Fibroblast of lung (primary cell): ENCODE measurements at regions not wholly inside any gene's neighbourhood (a gene's known extent, or its start where the extent isn't known, plus 50 kb on each side); places are given as distances from the start of the nearest gene placed in this dataset.

Experiments used
- DNase-seq, 2 donors: peaks; one replicate each; pipeline versions ENCODE4 v3.0.0 to v3.0.0-alpha.2; 2010; ENCODE audit warnings: low read depth in 2 of 2
- H2AFZ ChIP-seq: 2 replicates; pipeline ENCODE4 v1.5.1; 2012; ENCODE audit warnings: low read length, control low read depth, inconsistent platforms
- H3K27ac ChIP-seq: 2 replicates; pipeline ENCODE4 v1.5.1; 2011; ENCODE audit warnings: low read length, control low read depth; ENCODE audit not compliant: insufficient read depth
- H3K27me3 ChIP-seq: 2 replicates; pipeline ENCODE4 v1.5.1; 2011; ENCODE audit warnings: mild to moderate bottlenecking, low read length; ENCODE audit not compliant: control insufficient read depth, insufficient read depth
- H3K36me3 ChIP-seq: 2 replicates; pipeline ENCODE4 v1.5.1; 2011; ENCODE audit warnings: low read length; ENCODE audit not compliant: control insufficient read depth, insufficient read depth
- H3K4me1 ChIP-seq: 2 replicates; pipeline ENCODE4 v1.5.1; 2011; ENCODE audit warnings: low read length; ENCODE audit not compliant: control insufficient read depth, insufficient read depth; ENCODE audit errors: extremely low read depth
- H3K4me2 ChIP-seq: 2 replicates; pipeline ENCODE4 v1.5.1; 2011; ENCODE audit warnings: low read length, control low read depth; ENCODE audit not compliant: insufficient read depth; ENCODE audit errors: extremely low read depth
- H3K4me3 ChIP-seq, 4 experiments: fragments of 200-600 bp in 1 of 4; sonication (generic) in 1 of 4; replicated peaks in 1 of 4; 2 replicates each; pipeline ENCODE4 v1.5.1; 2011 to 2016; ENCODE audit warnings: low read length in 4 of 4, low read depth in 3 of 4, mild to moderate bottlenecking in 3 of 4, control low read depth in 2 of 4, inconsistent platforms in 1 of 4, mixed read lengths in 1 of 4; ENCODE audit not compliant: insufficient read depth in 1 of 4; ENCODE audit errors: control extremely low read depth in 1 of 4
- H3K79me2 ChIP-seq: 2 replicates; pipeline ENCODE4 v1.5.1; 2012; ENCODE audit warnings: mild to moderate bottlenecking, low read length, inconsistent platforms; ENCODE audit not compliant: control insufficient read depth, insufficient read depth
- H3K9ac ChIP-seq: 2 replicates; pipeline ENCODE4 v1.5.1; 2011; ENCODE audit warnings: mild to moderate bottlenecking, low read length, control low read depth; ENCODE audit not compliant: insufficient read depth
- H3K9me3 ChIP-seq: 2 replicates; pipeline ENCODE4 v1.5.1; 2012; ENCODE audit warnings: low read depth, low read length; ENCODE audit not compliant: control insufficient read depth, insufficient read depth
- H4K20me1 ChIP-seq: 2 replicates; pipeline ENCODE4 v1.5.1; 2011; ENCODE audit warnings: low read length; ENCODE audit not compliant: control insufficient read depth, insufficient read depth; ENCODE audit errors: extremely low read depth
- EZH2 ChIP-seq: IDR thresholded peaks from 2 replicates; pipeline ENCODE4 v1.5.1; 2012; ENCODE audit warnings: low read length, control low read depth, mild to moderate bottlenecking; ENCODE audit errors: missing control alignments
- TF ChIP-seq, protein P1 (sequence below), 2 donors: IDR thresholded peaks in 1 of 2; conservative IDR thresholded peaks in 1 of 2; 1 replicate in 1 of 2; 2 replicates in 1 of 2; pipeline ENCODE4 v1.5.1; 2011 to 2012; ENCODE audit warnings: low read length in 2 of 2, control low read depth in 1 of 2, inconsistent platforms in 1 of 2, low read depth in 1 of 2, mild to moderate bottlenecking in 1 of 2

DNA sequence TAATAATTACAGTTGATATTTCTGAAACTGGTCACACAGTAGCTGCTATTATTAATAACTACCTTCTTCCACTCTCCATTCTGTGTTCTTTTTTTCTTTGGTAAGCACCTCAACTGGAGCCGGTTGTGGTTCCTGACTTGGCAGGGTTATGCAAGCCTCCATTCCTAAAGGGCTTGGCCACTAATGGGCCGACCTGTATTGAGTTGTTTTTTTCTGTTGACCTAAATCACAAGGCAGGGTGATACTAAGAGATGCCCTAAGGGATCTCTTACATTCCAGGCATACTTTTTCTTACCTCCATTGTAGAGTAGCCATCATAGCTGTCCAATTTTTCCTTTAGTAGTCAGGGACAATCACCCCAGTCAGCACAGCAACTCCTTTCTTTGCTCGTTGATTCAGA lies 1295.8 kb upstream of the ADGRL3 start:
- Histone ChIP-seq H2AFZ (no peak overlapping the region), H3K27me3 (no peaks in the 10 kb centered on the region), H3K9me3 (no peaks in the 10 kb centered on the region), H3K36me3 (no peaks in the 10 kb centered on the region), H3K4me1 (no peaks in the 10 kb centered on the region), H3K27ac (no peak overlapping the region), H4K20me1 (no peaks in the 10 kb centered on the region), H3K79me2 (no peaks in the 10 kb centered on the region), H3K9ac (no peak overlapping the region), H3K4me3 (no peak overlapping the region), H3K4me2 (no peak overlapping the region)
- no peak for DNase-seq
- TF ChIP-seq, protein P1, sequence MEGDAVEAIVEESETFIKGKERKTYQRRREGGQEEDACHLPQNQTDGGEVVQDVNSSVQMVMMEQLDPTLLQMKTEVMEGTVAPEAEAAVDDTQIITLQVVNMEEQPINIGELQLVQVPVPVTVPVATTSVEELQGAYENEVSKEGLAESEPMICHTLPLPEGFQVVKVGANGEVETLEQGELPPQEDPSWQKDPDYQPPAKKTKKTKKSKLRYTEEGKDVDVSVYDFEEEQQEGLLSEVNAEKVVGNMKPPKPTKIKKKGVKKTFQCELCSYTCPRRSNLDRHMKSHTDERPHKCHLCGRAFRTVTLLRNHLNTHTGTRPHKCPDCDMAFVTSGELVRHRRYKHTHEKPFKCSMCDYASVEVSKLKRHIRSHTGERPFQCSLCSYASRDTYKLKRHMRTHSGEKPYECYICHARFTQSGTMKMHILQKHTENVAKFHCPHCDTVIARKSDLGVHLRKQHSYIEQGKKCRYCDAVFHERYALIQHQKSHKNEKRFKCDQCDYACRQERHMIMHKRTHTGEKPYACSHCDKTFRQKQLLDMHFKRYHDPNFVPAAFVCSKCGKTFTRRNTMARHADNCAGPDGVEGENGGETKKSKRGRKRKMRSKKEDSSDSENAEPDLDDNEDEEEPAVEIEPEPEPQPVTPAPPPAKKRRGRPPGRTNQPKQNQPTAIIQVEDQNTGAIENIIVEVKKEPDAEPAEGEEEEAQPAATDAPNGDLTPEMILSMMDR (conservative IDR thresholded peaks at IDR 0.05 in 1 of 2, IDR thresholded peaks at IDR 0.05 in 1 of 2; ENCODE audit: low read depth in 1 of 2, low read length in 2 of 2): no peak
- no peak for TF ChIP-seq EZH2

GRCh38 chr4:59920416-59920815 lies 1279.7 kb upstream of the ADGRL3 start:
- Histone ChIP-seq H3K4me1 (no peaks in the 10 kb centered on the region), H3K27ac (no peak overlapping the region), H3K27me3 (no peaks in the 10 kb centered on the region), H3K79me2 (no peaks in the 10 kb centered on the region), H3K4me3 (no peak overlapping the region), H3K9ac (no peak overlapping the region), H3K9me3 (no peaks in the 10 kb centered on the region), H3K36me3 (no peaks in the 10 kb centered on the region), H2AFZ (no peak overlapping the region), H3K4me2 (no peak overlapping the region), H4K20me1 (no peaks in the 10 kb centered on the region)
- DNase-seq: no peak
- TF ChIP-seq, protein P1 (conservative IDR thresholded peaks at IDR 0.05 in 1 of 2, IDR thresholded peaks at IDR 0.05 in 1 of 2; ENCODE audit: low read depth in 1 of 2, low read length in 2 of 2): no peak
- TF ChIP-seq EZH2: no peak

DNA sequence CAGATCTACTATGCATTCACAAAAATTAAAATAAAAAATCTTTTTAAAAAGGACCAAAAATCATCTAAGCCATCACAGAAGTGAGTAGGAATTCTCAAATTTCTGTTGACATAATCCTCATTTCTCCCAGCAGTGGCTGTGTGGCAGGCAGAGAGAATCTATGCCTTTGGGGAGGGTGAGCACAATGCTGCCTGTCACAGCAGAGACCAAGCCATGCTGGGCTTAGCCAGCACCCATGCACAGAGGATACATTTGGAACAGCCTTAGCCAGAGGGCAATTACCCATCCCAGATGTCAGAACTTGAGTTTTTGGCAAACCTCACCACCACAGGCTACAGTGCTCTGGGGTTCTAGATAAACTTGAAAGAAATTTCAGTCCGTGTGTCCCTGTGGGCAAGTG lies 1274.8 kb upstream of the ADGRL3 start:
- H3K4me2 ChIP-seq: no peak overlapping the region
- no peaks in the 10 kb centered on the region for H3K36me3 ChIP-seq
- H3K9me3 ChIP-seq: no peaks in the 10 kb centered on the region
- no peaks in the 10 kb centered on the region for H3K27me3 ChIP-seq
- no peaks in the 10 kb centered on the region for H3K4me1 ChIP-seq
- TF ChIP-seq, protein P1 (conservative IDR thresholded peaks at IDR 0.05 in 1 of 2, IDR thresholded peaks at IDR 0.05 in 1 of 2; ENCODE audit: low read depth in 1 of 2, low read length in 2 of 2): no peak
- no peak for DNase-seq
- H3K9ac ChIP-seq: no peak overlapping the region
- H3K4me3 ChIP-seq: no peak overlapping the region
- no peaks in the 10 kb centered on the region for H4K20me1 ChIP-seq
- H3K27ac ChIP-seq: no peak overlapping the region
- no peaks in the 10 kb centered on the region for H3K79me2 ChIP-seq
- no peak overlapping the region for H2AFZ ChIP-seq
